ENCODE measurements at regions not wholly inside any gene's neighbourhood (a gene's known extent, or its start where the extent isn't known, plus 50 kb on each side); places are given as distances from the start of the nearest gene placed in this dataset.

- H3K27ac ChIP-seq (ENCODE audit: low read depth, low read length) = no peak overlapping the region
- no peak for DNase-seq (ENCODE audit: low read depth in 4 of 6, low spot score in 6 of 6)
- no peaks in the 10 kb centered on the region for H3K27me3 ChIP-seq (ENCODE audit: control insufficient read depth, insufficient read depth, low read length)
- WGBS (ENCODE audit: insufficient coverage) = 80% methylated on average over 1 of the region's 5 CpGs
- H3K4me3 ChIP-seq (ENCODE audit: low read depth, low read length) = no peak overlapping the region
- peaks cover 15% of the 10 kb centered on the region for H3K4me1 ChIP-seq (ENCODE audit: control insufficient read depth, insufficient read depth, low read length)
- H3K9me3 ChIP-seq (ENCODE audit: control insufficient read depth, insufficient read depth, low read length) = no peaks in the 10 kb centered on the region
- H3K36me3 ChIP-seq (ENCODE audit: control insufficient read depth, insufficient read depth, low read length) = no peaks in the 10 kb centered on the region
Measured at GRCh38 chr2:217626926-217627325, 375.9 kb downstream of the TNS1 start.

GRCh38 chr2:217625557-217626169, 377.1 kb downstream of the TNS1 start:
- H3K27ac ChIP-seq (ENCODE audit: low read depth, low read length) = no peak overlapping the region
- WGBS (ENCODE audit: insufficient coverage) = no CpG with 5 or more reads among the region's 4 CpGs
- H3K36me3 ChIP-seq (ENCODE audit: control insufficient read depth, insufficient read depth, low read length) = no peaks in the 10 kb centered on the region
- peaks cover 18% of the 10 kb centered on the region for H3K4me1 ChIP-seq (ENCODE audit: control insufficient read depth, insufficient read depth, low read length)
- no peak overlapping the region for H3K4me3 ChIP-seq (ENCODE audit: low read depth, low read length)
- peak in 1 of 6 donors; percentile 42 for DNase-seq (ENCODE audit: low read depth in 4 of 6, low spot score in 6 of 6)
- H3K9me3 ChIP-seq (ENCODE audit: control insufficient read depth, insufficient read depth, low read length) = no peaks in the 10 kb centered on the region
- no peaks in the 10 kb centered on the region for H3K27me3 ChIP-seq (ENCODE audit: control insufficient read depth, insufficient read depth, low read length)

GRCh38 chr2:217623281-217623912, 379.4 kb downstream of the TNS1 start:
- H3K9me3 ChIP-seq (ENCODE audit: control insufficient read depth, insufficient read depth, low read length) = no peaks in the 10 kb centered on the region
- DNase-seq (ENCODE audit: low read depth in 4 of 6, low spot score in 6 of 6) = no peak
- H3K4me3 ChIP-seq (ENCODE audit: low read depth, low read length) = no peak overlapping the region
- no peaks in the 10 kb centered on the region for H3K27me3 ChIP-seq (ENCODE audit: control insufficient read depth, insufficient read depth, low read length)
- no peaks in the 10 kb centered on the region for H3K36me3 ChIP-seq (ENCODE audit: control insufficient read depth, insufficient read depth, low read length)
- WGBS (ENCODE audit: insufficient coverage) = 90% methylated on average over 2 of the region's 2 CpGs
- peaks cover 18% of the 10 kb centered on the region for H3K4me1 ChIP-seq (ENCODE audit: control insufficient read depth, insufficient read depth, low read length)
- H3K27ac ChIP-seq (ENCODE audit: low read depth, low read length) = peak overlapping the region; percentile 78

- H3K27ac ChIP-seq (ENCODE audit: low read depth, low read length) = peak overlapping the region; percentile 78
- DNase-seq (ENCODE audit: low read depth in 4 of 6, low spot score in 6 of 6) = peak in 5 of 6 donors; percentile 56 to 91 (median 71)
- no peaks in the 10 kb centered on the region for H3K9me3 ChIP-seq (ENCODE audit: control insufficient read depth, insufficient read depth, low read length)
- H3K4me1 ChIP-seq (ENCODE audit: control insufficient read depth, insufficient read depth, low read length) = peaks cover 25% of the 10 kb centered on the region
- H3K36me3 ChIP-seq (ENCODE audit: control insufficient read depth, insufficient read depth, low read length) = no peaks in the 10 kb centered on the region
- no peaks in the 10 kb centered on the region for H3K27me3 ChIP-seq (ENCODE audit: control insufficient read depth, insufficient read depth, low read length)
- no peak overlapping the region for H3K4me3 ChIP-seq (ENCODE audit: low read depth, low read length)
- WGBS (ENCODE audit: insufficient coverage) = 12% methylated on average over 4 of the region's 9 CpGs
Measured at GRCh38 chr2:217622205-217623060, 380.4 kb downstream of the TNS1 start.

GRCh38 chr2:217621391-217621801, 381.4 kb downstream of the TNS1 start:
- peaks cover 26% of the 10 kb centered on the region for H3K4me1 ChIP-seq (ENCODE audit: control insufficient read depth, insufficient read depth, low read length)
- H3K36me3 ChIP-seq (ENCODE audit: control insufficient read depth, insufficient read depth, low read length) = no peaks in the 10 kb centered on the region
- no peaks in the 10 kb centered on the region for H3K27me3 ChIP-seq (ENCODE audit: control insufficient read depth, insufficient read depth, low read length)
- no peak overlapping the region for H3K4me3 ChIP-seq (ENCODE audit: low read depth, low read length)
- H3K9me3 ChIP-seq (ENCODE audit: control insufficient read depth, insufficient read depth, low read length) = no peaks in the 10 kb centered on the region
- peak overlapping the region; percentile 78 for H3K27ac ChIP-seq (ENCODE audit: low read depth, low read length)
- WGBS (ENCODE audit: insufficient coverage) = 70% methylated on average over 2 of the region's 2 CpGs
- DNase-seq (ENCODE audit: low read depth in 4 of 6, low spot score in 6 of 6) = no peak

GRCh38 chr2:217618744-217619143, 384.1 kb downstream of the TNS1 start:
- WGBS (ENCODE audit: insufficient coverage) = no CpG with 5 or more reads among the region's 2 CpGs
- no peaks in the 10 kb centered on the region for H3K36me3 ChIP-seq (ENCODE audit: control insufficient read depth, insufficient read depth, low read length)
- no peak for DNase-seq (ENCODE audit: low read depth in 4 of 6, low spot score in 6 of 6)
- H3K27ac ChIP-seq (ENCODE audit: low read depth, low read length) = no peak overlapping the region
- H3K4me1 ChIP-seq (ENCODE audit: control insufficient read depth, insufficient read depth, low read length) = peaks cover 26% of the 10 kb centered on the region
- no peaks in the 10 kb centered on the region for H3K27me3 ChIP-seq (ENCODE audit: control insufficient read depth, insufficient read depth, low read length)
- H3K4me3 ChIP-seq (ENCODE audit: low read depth, low read length) = no peak overlapping the region
- H3K9me3 ChIP-seq (ENCODE audit: control insufficient read depth, insufficient read depth, low read length) = no peaks in the 10 kb centered on the region

GRCh38 chr2:217617616-217618022, 385.2 kb downstream of the TNS1 start:
- peaks cover 22% of the 10 kb centered on the region for H3K4me1 ChIP-seq (ENCODE audit: control insufficient read depth, insufficient read depth, low read length)
- no peaks in the 10 kb centered on the region for H3K27me3 ChIP-seq (ENCODE audit: control insufficient read depth, insufficient read depth, low read length)
- H3K9me3 ChIP-seq (ENCODE audit: control insufficient read depth, insufficient read depth, low read length) = no peaks in the 10 kb centered on the region
- H3K36me3 ChIP-seq (ENCODE audit: control insufficient read depth, insufficient read depth, low read length) = no peaks in the 10 kb centered on the region
- no peak overlapping the region for H3K27ac ChIP-seq (ENCODE audit: low read depth, low read length)
- WGBS (ENCODE audit: insufficient coverage) = 27% methylated on average over 4 of the region's 8 CpGs
- DNase-seq (ENCODE audit: low read depth in 4 of 6, low spot score in 6 of 6) = no peak
- no peak overlapping the region for H3K4me3 ChIP-seq (ENCODE audit: low read depth, low read length)

- no peak for DNase-seq (ENCODE audit: low read depth in 4 of 6, low spot score in 6 of 6)
- no peaks in the 10 kb centered on the region for H3K9me3 ChIP-seq (ENCODE audit: control insufficient read depth, insufficient read depth, low read length)
- no peaks in the 10 kb centered on the region for H3K36me3 ChIP-seq (ENCODE audit: control insufficient read depth, insufficient read depth, low read length)
- peaks cover 15% of the 10 kb centered on the region for H3K4me1 ChIP-seq (ENCODE audit: control insufficient read depth, insufficient read depth, low read length)
- WGBS (ENCODE audit: insufficient coverage) = 100% methylated on average over 2 of the region's 4 CpGs
- H3K27me3 ChIP-seq (ENCODE audit: control insufficient read depth, insufficient read depth, low read length) = no peaks in the 10 kb centered on the region
- no peak overlapping the region for H3K27ac ChIP-seq (ENCODE audit: low read depth, low read length)
- no peak overlapping the region for H3K4me3 ChIP-seq (ENCODE audit: low read depth, low read length)
Measured at GRCh38 chr2:217616936-217617335, 385.9 kb downstream of the TNS1 start.

GRCh38 chr2:217615171-217615570, 387.6 kb downstream of the TNS1 start:
- no peak overlapping the region for H3K27ac ChIP-seq (ENCODE audit: low read depth, low read length)

More at GRCh38 chr2:217615171-217615570, 387.6 kb downstream of the TNS1 start:
- DNase-seq (ENCODE audit: low read depth in 4 of 6, low spot score in 6 of 6) = no peak
- no peak overlapping the region for H3K4me3 ChIP-seq (ENCODE audit: low read depth, low read length)
- H3K36me3 ChIP-seq (ENCODE audit: control insufficient read depth, insufficient read depth, low read length) = no peaks in the 10 kb centered on the region
- no CpG with 5 or more reads among the region's 1 CpG for WGBS (ENCODE audit: insufficient coverage)
- H3K4me1 ChIP-seq (ENCODE audit: control insufficient read depth, insufficient read depth, low read length) = peaks cover 8% of the 10 kb centered on the region
- no peaks in the 10 kb centered on the region for H3K9me3 ChIP-seq (ENCODE audit: control insufficient read depth, insufficient read depth, low read length)
- no peaks in the 10 kb centered on the region for H3K27me3 ChIP-seq (ENCODE audit: control insufficient read depth, insufficient read depth, low read length)

All from spinal cord (tissue), 9 donors.